HG03103 (cell line): ENCODE measurements at regions not wholly inside any gene's neighbourhood (a gene's known extent, or its start where the extent isn't known, plus 50 kb on each side); places are given as distances from the start of the nearest gene placed in this dataset.

Experiments
- ATAC-seq: cut with Tn5 transposase; IDR thresholded peaks from one replicate; pipeline ENCODE4 v1.9.1; 2021; ENCODE audit warnings: low read depth; ENCODE audit not compliant: unreplicated experiment

DNA sequence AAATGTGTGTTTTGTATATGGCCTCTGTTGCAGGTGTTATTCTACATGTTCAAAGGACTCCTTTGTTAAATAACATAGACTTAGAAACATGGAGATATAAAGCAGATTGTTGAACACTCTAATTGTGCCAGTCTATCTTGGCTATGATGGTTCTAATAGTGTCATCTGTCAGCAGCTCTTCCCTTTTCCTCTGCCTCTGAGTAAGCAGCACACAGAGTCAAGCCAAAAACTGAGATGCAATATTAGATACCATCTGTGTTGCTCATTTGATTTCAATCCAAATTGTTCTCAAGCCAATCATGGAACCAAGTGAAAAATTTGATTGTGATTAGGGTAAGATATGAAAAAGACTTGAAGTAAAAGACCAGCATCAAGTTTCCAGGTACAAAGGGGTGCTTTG, 871.1 kb upstream of the MGAT4C start:
- no peak for ATAC-seq

DNA sequence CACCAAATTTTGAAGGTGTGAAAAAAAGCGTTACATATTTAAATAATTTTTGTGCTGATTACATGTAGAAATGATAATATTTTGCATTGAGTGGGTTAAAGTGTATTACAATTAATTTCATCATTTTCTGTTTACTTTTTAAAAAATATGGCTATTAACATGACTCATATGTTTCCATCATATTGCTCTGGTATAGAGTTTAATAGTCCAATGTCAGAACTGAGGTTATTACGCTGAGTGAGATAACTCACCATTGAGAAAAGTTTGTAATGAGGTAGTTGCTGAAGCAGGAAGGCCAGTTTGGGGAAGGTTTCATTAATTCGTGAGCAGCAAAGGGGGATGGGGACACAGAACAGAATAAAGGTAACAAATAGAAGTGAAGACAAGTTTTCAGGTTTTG, 865.7 kb upstream of the MGAT4C start:
- ATAC-seq = no peak

DNA sequence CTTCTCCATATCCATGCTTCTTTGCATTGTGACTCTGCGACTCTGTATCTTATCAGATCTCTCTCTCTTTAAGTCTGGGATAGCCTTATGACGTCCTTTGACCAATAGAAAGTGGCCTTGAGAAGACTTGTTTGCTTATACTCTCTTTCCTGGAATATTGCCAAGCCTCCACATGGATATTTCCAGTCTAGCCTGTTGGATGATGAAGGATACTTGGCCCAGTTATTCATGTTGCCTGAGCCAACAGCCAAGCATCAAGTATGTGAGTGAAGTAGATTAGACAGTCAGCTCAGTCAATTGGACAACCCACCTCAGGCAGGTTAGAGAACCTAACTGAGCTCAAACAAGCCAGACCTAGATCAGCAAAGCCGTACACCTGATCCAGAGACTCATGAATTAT, 864.2 kb upstream of the MGAT4C start:
- no peak for ATAC-seq

DNA sequence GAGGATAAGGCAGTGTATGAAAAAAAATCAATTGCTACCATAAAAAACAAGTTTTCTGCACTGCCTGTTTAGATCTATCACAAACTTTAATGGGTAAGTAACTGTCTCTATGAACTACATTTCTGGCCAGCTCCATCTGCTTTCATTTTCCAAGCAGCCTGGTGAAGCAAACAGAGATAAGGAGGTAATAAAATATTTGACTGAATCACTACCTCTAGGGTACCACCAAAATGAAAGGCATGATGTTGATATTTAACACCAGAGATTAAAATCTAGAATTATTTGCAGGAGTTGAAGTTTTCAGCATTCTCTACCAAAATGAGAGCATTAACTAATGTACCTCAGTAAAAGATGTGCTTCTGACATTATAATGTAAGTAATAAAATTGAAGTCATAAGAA, 863.5 kb upstream of the MGAT4C start:
- ATAC-seq = no peak

DNA sequence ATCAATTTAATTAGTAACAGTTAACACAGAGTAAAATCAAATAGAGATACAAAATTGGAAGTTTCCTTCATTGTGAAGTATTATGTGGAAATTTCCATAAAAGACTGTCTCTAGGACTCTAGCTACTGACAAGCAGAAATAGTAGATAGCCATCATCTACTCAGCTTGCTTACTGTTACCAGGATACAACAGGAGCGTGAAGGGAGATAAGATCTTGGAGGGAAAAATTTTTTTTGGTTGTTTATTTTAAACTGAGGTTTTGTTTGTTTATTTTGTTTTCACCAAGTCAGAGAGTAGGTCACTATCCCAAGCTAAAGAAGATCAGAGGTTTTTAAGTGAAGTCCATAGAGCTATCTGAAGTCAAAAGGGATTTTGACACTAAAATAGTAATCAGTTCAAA, 861.3 kb upstream of the MGAT4C start:
- ATAC-seq = no peak

DNA sequence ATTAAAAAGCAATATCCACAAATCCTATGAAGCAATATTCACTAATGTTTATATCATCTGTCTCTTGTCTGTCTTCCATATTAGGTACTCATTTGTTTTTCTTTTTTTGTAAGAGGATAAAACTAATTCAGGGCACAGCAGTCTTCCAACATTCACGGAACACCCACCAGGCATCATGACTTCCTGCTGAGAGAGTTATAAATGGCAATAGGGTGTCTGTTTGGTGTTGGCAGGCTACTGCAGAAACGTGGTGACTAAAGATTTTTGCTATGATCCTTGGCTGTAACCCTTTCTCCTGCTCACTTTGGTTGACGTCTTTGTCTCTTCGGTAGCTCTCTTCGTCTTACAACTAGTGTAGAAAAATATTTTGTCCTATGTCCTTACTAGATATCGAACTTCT, 860.6 kb upstream of the MGAT4C start:
- no peak for ATAC-seq

DNA sequence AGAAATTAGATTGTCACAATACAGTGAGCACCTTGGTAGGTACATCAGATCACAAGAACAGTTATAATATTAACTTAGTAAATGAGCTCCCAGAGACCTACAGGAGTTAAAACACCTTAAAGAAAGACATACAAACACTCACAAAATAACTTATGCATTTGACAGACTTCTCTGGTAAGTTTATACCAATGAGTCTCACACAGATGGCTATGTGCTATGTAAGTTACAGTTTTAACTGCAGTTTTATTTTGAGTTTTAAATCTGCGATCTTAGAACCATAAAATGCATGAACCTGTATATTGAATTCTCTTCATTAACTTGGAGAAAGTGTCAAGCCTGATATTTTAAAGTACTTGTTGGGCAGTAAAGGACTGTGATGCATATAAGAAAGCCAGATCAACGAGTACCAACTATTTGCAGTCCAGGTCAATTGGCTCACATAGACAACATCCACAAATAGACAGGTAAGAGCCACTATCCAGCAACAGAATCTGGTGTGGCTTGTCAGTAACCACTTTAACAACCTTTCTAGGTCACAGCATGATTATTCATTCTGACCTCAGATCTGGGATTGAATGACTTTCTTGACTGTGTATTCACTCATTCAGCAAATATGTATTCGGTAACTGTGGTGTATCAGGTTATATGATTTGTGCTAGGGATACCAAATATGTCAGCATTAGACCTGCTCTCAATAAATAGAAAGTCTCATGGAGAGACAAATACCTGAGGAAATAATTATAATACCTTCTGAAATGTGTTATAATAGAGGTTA, 856.6 kb upstream of the MGAT4C start:
- no peak for ATAC-seq

DNA sequence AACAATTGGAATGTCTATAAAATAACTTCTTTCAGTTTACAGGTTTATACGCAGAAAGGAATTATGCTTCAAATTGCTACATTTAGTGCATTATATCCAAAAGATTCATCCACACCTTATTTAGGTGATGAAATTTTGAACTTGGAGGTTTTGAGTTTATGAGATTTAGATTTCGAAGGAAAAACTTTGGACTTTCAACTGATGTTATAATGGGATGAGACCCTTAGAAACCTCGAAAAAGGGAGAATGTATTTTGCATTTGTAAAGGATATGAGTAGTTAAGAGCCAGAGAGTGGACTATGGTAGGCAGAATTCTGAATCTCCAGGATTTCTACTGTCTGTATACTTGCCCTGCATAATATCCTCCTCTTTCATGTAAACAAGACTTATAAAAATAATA, 851.6 kb upstream of the MGAT4C start:
- no peak for ATAC-seq

DNA sequence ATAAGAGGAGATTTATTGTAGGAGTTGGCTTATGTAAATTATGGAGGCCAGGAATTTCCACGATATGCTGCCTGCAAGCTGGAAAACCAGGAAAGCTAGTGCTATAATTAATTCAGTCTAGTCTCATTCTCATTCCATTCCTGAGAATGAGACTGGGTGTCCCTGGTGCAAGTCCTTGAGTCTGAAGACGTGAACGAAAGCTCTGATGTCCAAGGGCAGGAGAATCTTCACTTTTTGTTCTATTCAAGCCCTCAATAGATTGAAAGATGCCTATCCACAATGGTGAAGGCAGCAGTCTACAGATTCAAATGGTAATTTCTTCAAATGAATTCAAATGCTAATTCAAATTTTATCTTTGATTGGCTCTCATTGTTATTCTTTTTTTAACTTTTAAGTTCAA, 851.1 kb upstream of the MGAT4C start:
- ATAC-seq = no peak

DNA sequence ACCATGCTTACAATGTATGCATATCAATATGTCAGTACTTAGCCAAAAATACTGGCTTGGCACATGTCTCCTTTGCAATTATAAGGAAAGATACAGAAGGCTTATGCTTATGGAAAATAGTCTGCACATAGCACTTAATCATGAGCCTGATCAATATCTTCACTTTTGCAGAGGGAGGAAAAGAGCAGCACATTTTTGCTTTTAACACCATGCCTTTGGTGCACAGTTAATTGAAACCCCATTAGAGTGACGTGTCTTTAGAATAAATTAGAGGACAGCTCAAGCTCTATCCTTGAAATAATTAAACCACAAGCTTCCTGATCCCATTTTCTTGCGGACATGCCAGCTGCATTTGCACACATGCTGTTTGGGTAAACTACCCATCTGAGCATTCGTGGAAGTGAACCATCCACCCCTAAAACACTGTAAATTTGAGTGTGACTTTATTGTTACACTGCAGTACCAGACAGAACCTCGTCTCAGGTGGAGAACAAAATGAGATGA, 839.9 kb upstream of the MGAT4C start:
- no peak for ATAC-seq

DNA sequence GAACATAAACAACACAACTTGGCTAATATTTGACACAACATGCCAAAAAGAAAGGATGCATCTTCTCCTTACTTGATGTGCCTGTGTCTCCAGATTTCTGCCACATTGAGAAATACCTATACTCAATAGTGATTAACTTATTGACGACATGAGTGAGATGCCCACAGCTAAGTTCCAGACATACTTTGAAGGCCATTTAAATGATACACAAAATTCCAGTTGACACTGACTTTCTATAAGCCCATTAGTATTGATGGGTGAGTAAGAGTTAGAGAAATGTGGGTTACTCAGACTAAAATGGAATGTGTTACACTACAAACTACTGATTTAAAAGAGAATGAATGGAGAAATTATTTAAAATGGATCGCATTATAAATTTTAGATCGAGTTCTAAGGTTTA, 838.2 kb upstream of the MGAT4C start:
- ATAC-seq = no peak

DNA sequence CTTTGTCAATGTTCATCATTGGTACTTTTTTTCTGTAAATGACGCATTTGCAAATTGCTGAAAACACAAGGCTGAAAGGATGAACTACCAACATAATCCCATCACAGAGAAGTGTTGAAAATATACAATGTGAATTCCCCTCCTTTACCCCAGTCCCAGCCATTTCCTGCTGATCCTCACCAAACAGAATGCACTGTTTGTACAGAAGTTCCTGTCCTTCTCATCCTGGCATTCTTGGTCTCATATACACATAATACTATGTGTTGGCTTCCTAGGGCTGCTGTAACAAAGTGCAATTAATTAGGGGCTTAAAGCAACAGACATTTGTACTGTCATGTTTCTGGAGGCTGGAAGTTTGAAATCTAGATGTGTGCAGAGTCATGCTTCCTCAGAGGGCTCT, 836.2 kb upstream of the MGAT4C start:
- no peak for ATAC-seq

DNA sequence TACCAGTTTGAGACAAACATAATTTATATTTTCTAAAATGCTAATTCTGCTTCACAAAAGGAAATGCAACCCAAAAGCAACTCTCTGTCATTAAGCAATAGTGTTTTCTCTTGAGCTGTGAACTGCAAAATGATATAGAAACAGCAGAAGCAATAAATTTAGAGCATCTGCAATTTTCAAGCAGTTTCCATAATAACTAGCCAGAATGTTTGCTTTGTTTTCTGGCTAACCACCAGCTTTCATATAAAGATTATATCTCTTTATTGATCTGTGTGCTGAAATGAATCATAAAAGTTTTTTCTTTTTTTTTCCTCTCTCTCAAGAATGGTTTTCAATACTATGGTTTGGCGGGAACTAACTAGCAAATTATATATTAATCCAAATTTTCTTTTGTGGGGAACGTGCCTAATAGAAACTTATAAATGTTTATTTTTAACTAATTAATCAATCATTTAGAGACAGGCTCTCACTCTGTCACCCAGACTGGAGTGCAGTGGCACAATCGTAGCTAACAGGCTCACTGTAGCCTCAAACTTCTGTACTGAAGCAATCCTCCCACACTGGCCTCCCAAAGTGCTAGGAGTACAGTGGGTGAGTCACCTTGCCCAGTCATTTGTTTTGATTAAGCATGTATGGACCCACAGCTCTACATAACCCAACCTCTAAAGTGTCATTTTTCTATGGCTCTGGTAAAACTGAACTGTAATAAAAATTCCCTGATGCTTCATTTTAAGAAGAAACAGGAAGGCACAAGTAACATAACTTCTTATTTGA, 830.1 kb upstream of the MGAT4C start:
- no peak for ATAC-seq

DNA sequence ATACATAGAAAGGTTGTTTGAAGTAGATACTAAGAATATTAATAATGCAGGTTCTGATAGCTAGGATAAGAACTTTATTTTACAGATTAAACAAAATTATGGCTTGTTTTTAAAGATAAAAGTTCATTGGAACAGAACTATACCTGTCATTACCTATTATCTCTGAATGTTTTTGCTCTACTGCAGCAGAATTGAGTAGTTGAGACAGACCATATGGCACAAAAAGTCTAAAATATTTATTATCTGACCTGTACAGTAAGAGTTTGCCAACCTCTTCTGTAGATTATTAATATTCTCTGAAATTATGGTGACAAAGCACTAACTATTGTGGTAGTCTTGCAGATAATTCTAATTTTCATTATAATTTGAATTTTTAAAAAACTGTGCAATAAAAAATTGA, 829.1 kb upstream of the MGAT4C start:
- ATAC-seq = no peak

DNA sequence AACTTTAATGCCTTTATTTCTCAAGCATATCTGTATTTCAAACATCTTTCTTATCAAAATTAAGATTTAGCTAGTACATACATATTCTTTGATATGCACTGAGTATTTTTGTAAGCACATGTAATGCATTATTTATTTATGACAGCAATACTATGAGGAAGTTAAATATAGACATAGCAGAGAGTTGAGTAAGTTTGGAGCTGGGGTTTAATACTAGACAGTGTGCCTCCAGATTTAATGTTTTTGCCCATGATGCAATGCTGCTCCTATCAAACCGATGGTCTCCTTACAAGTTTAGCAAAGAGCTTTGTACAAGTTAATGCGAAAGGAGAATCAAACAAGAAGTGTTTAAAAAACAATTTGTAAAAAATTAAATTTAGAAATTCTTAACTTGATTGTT, 826.6 kb upstream of the MGAT4C start:
- no peak for ATAC-seq

DNA sequence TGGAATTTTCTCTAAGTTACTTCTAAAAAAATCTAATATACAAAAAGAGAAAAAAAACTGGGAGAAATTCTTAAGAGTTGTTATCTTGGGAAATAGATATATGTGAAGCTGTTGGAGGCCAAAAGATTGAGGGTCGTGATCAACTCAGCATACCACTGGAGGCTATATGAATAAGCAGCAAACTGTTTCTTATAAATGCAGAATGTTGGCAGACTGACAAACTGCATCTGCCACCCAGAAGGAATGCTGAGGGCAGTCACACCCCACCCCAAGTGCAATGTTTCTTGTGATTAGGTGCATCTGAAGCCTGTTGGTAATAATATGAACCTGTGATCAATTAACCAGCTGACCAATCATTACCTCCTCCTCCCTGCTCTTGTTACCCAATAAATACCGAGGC, 818.6 kb upstream of the MGAT4C start:
- ATAC-seq = no peak

DNA sequence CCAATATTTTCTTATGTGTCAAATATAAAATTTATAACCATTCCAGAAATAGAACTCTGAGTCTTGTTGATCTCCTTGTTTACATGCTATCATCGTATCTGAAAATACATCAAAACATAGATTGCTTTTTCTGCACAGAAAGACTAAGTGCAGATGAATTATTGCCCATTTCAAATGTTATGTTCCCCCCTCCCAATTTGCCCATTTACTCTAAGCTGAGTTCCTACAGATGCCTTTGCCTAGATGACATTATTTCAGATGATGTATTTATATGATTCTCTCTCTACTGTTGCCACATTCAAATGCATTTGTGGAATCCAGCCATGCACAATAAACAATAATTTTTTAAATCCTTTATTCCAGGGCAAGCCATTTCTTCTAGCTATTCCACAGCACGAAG, 810.1 kb upstream of the MGAT4C start:
- no peak for ATAC-seq

DNA sequence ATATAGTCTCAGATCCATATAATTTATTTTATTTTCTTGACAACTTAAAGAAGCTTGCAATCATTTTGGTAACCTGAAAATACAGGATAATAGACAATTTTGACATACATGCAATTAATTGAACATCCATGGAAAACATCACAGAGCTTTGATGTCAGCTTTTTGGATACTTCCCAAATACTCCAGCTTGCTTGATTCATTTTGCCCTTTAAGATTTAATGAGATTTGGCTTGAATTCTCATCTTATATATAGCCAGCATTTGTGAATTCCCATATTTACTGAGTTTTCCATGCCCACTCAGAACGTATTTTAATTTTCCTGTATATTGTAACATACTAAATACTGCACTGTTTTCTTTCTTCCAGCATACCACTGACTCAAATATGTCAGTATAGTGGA, 803.0 kb upstream of the MGAT4C start:
- no peak for ATAC-seq

DNA sequence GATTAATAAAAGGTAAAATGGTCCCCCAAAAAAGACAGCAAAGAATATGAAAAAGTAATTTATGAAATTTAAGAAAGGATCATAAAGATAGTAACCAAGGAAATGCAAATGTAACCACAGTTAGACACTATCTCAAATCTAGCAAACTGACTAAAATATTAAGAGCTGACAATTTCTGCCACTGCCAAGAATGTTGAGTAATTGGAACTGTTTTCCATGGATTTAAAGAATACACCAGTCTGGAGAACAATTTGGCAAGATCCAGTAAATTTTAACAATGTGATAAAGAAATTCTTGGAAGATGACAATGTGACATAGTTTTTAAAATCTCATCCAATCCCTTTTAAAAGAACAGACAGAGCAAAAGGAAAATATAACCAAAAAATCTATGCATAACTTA, 798.0 kb upstream of the MGAT4C start:
- no peak for ATAC-seq

DNA sequence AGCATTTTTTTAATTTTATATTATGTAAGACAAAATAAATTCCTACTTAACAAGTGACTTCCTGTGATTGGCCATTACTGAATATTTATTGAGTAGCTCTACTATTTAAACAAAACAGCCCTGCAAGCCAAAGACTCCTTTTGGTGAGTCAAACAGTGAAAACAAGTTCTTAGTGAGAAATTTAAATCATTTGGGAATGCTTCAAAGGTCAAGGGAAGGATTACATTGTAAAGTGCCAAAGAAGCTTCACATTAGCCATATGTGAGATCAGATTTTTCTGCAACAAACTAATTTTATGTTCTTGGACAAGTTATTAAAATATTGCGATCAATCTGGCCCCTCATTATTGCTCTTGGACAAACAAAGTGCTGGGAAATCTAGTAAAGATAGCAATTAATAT, 795.4 kb upstream of the MGAT4C start:
- ATAC-seq = no peak

DNA sequence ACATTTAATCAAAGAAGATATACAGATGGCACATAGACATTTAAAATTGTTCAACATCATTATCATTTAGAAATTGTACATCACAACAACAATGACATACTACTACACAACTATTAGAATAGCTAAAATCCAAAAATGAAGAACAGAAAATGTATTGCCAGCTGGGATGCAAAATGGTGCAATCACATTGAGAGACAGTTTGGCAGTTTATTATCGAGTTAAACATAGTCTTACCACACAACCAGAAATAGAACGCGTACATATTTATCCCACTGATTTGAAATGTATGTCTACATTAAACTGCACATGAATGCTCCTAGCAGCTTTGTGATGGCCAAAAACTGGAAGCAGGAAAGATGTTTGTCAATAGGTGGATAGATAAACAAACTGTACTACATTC, 791.5 kb upstream of the MGAT4C start:
- no peak for ATAC-seq

DNA sequence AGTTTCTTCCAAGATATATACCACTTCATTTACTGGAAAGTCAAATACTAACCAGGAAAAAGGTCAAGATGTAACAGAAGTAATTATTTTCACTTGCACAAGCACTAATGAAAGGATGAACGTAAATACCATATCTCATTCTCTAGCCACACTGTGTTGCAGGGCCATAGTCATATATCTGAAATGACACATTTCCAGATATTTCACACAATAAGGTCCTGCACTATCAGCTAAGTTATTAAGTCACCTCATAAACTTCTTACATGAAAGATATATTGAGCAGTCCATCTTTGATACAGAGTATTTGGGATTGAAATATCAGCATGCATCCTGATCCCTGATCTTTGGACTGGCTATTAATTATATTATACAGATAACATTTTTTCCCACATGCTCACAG, 783.3 kb upstream of the MGAT4C start:
- no peak for ATAC-seq
